ENCODE measurements at regions not wholly inside any gene's neighbourhood (a gene's known extent, or its start where the extent isn't known, plus 50 kb on each side); places are given as distances from the start of the nearest gene placed in this dataset.

DNA sequence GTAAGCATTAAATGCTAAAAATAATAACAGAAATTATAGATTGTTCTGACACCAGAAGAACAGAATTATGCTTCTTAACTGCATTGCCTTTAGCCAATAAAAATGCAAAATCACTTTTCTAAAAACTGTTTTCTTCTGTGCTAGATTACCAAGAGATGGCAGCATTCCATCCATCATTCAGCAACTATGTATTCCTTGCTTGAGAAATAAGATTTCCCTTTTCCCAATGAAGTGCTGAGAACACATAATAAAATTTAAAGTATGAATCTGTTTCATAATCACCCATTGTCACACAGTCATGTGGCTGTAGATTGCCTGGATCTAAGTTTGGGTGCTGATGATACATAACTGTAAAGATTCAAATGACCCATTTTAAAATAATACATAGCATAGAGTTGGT lies 504.2 kb downstream of the TDRD15 start:
- ChIA-PET CTCF (interaction anchor here (1.1 kb wide), 1 partner anchor 31 kb away, joined by 3 read pairs; no protein-coding TSS in a partner anchor), POLR2A (ENCODE audit: unreplicated experiment) (no interaction called here)
- Histone ChIP-seq H2BK15ac (ENCODE audit: low read depth, low read length) (no peak overlapping the region), H3K4ac (ENCODE audit: low read depth, low read length) (no peak overlapping the region), H3K4me3 (ENCODE audit: insufficient read depth, low read depth, low read length) (no peak overlapping the region), H3K9me3 (ENCODE audit: control insufficient read depth, insufficient read depth, low read length) (no peaks in the 10 kb centered on the region), H3K4me1 (ENCODE audit: control insufficient read depth, insufficient read depth, low read length) (no peaks in the 10 kb centered on the region), H3K27me3 (ENCODE audit: control insufficient read depth, insufficient read depth, low read length) (no peaks in the 10 kb centered on the region), H4K20me1 (ENCODE audit: insufficient read depth, low read length) (no peaks in the 10 kb centered on the region), H3K9me1 (ENCODE audit: insufficient read depth, low read length) (no peaks in the 10 kb centered on the region), H2AFZ (replicated peaks; ENCODE audit: low read length, poor library complexity) (no peak overlapping the region), H3K79me1 (ENCODE audit: low read depth in 1 of 2, low read length in 2 of 2) (no peaks in the 10 kb centered on the region), H4K91ac (ENCODE audit: insufficient read depth, low read depth, low read length) (no peak overlapping the region), H2AK9ac (replicated peaks; ENCODE audit: low read depth, low read length, poor library complexity) (no peak overlapping the region), H2BK20ac (ENCODE audit: low read depth, low read length) (no peak overlapping the region), H2BK5ac (ENCODE audit: low read depth, low read length, poor library complexity, severe bottlenecking) (no peak overlapping the region), H3K27ac (ENCODE audit: insufficient read depth, low read length) (no peak overlapping the region), H3K4me2 (ENCODE audit: low read depth, low read length) (no peak overlapping the region), H4K5ac (ENCODE audit: low read depth, low read length) (no peak overlapping the region), H3K14ac (replicated peaks; ENCODE audit: low read depth, low read length) (no peak overlapping the region), H3K18ac (ENCODE audit: low read depth, low read length) (no peak overlapping the region), H3K9ac (ENCODE audit: low read depth, low read length) (no peak overlapping the region), H2AK5ac (ENCODE audit: low read depth, low read length) (no peak overlapping the region), H3K23ac (ENCODE audit: low read depth, low read length) (no peak overlapping the region), H4K8ac (ENCODE audit: low read depth in 2 of 2, low read length in 2 of 2) (no peak overlapping the region), H3K36me3 (ENCODE audit: control insufficient read depth, insufficient read depth, low read length) (no peaks in the 10 kb centered on the region), H2BK120ac (ENCODE audit: low read depth, low read length) (no peak overlapping the region), H3K56ac (ENCODE audit: extremely low read depth, insufficient read depth, low read length) (no peak overlapping the region)
- no peak for TF ChIP-seq SMC3 (IDR thresholded peaks at IDR 0.05; ENCODE audit: low read depth, low read length)
- TF ChIP-seq, protein P1, sequence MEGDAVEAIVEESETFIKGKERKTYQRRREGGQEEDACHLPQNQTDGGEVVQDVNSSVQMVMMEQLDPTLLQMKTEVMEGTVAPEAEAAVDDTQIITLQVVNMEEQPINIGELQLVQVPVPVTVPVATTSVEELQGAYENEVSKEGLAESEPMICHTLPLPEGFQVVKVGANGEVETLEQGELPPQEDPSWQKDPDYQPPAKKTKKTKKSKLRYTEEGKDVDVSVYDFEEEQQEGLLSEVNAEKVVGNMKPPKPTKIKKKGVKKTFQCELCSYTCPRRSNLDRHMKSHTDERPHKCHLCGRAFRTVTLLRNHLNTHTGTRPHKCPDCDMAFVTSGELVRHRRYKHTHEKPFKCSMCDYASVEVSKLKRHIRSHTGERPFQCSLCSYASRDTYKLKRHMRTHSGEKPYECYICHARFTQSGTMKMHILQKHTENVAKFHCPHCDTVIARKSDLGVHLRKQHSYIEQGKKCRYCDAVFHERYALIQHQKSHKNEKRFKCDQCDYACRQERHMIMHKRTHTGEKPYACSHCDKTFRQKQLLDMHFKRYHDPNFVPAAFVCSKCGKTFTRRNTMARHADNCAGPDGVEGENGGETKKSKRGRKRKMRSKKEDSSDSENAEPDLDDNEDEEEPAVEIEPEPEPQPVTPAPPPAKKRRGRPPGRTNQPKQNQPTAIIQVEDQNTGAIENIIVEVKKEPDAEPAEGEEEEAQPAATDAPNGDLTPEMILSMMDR (conservative IDR thresholded peaks at IDR 0.05; ENCODE audit: low read depth, low read length): peak; percentile 31
- TF ChIP-seq CHD1 (IDR thresholded peaks at IDR 0.05; ENCODE audit: low read depth, low read length): no peak
- no peak for TF ChIP-seq USF2 (IDR thresholded peaks at IDR 0.05; ENCODE audit: low read depth, low read length)
- TF ChIP-seq RAD21 (IDR thresholded peaks at IDR 0.05; ENCODE audit: low read length): peak; percentile 32; the same call in 1 of the 2 replicates
- 0 out of 2 replicates have a peak, but pooled peaks have one; percentile 1 for TF ChIP-seq MAFK (IDR thresholded peaks at IDR 0.05; ENCODE audit: low read depth, low read length)
- TF ChIP-seq RCOR1 (IDR thresholded peaks at IDR 0.05; ENCODE audit: insufficient replicate concordance, low read length): no peak
- peak; percentile 32; the same call in 1 of the 2 replicates for ATAC-seq (ENCODE audit: low read depth)
- DNase-seq: peak; percentile 28
- in situ Hi-C loops (cut with MboI; ENCODE audit: low sequenced_read_pairs): no loop called here
- dilution Hi-C loops (cut with HindIII; ENCODE audit: low sequenced_read_pairs, unreplicated experiment): no loop called here
- BruUV-seq (replicated peaks): no TSS peak
- intact Hi-C loops (cut with micrococcal nuclease): no loop called here

Measured in IMR-90 (cell line).